Rectal smooth muscle tissue (tissue), 1 donor: ENCODE measurements at regions not wholly inside any gene's neighbourhood (a gene's known extent, or its start where the extent isn't known, plus 50 kb on each side); places are given as distances from the start of the nearest gene placed in this dataset.

Source experiments
- H3K27ac ChIP-seq: one replicate; pipeline ENCODE4 v1.7.0; 2013; ENCODE audit warnings: low read depth, low read length, inconsistent platforms
- H3K27me3 ChIP-seq: one replicate; pipeline ENCODE4 v1.7.0; 2013; ENCODE audit warnings: low read length; ENCODE audit not compliant: control insufficient read depth, insufficient read depth
- H3K36me3 ChIP-seq: one replicate; pipeline ENCODE4 v1.7.0; 2013; ENCODE audit warnings: low read length; ENCODE audit not compliant: control insufficient read depth, insufficient read depth
- H3K4me1 ChIP-seq: one replicate; pipeline ENCODE4 v1.7.0; 2013; ENCODE audit warnings: low read length; ENCODE audit not compliant: control insufficient read depth, insufficient read depth
- H3K4me3 ChIP-seq: one replicate; pipeline ENCODE4 v1.7.0; 2013; ENCODE audit warnings: low read length
- H3K9ac ChIP-seq: one replicate; pipeline ENCODE4 v1.7.0; 2013; ENCODE audit warnings: low read length

DNA sequence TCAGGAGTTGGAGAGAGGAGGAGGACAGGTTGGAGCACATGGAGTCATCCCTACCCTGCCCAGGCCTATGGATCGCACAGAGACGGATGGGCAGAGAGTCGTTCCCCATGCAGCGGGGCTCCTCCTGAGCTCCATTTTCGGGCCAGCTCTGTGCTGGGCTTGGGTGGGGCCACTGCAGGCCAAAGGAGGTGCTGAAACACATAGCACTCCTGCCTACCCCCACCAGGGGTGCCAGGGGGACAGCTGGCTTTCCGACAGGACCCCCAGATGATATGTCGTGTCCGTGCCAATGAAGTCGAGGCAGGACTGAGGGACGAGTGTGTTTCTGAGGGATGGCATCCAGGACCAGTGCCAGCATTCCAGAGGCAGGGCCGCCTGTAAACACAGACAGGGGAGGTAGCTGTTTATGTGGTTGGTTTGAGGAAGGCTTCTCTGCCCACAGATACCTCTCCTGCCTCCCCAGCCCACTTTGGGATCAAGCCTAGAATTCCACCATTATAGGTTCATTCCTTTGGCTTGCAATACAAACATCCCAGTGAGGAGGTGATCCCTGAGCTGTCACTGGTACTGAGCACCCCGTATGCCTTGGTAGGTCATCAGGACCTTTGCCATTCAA is 116.6 kb downstream of the GLI2 start:
- no peaks in the 10 kb centered on the region for H3K27me3 ChIP-seq
- no peak overlapping the region for H3K27ac ChIP-seq
- peaks cover 3% of the 10 kb centered on the region for H3K4me1 ChIP-seq

DNA sequence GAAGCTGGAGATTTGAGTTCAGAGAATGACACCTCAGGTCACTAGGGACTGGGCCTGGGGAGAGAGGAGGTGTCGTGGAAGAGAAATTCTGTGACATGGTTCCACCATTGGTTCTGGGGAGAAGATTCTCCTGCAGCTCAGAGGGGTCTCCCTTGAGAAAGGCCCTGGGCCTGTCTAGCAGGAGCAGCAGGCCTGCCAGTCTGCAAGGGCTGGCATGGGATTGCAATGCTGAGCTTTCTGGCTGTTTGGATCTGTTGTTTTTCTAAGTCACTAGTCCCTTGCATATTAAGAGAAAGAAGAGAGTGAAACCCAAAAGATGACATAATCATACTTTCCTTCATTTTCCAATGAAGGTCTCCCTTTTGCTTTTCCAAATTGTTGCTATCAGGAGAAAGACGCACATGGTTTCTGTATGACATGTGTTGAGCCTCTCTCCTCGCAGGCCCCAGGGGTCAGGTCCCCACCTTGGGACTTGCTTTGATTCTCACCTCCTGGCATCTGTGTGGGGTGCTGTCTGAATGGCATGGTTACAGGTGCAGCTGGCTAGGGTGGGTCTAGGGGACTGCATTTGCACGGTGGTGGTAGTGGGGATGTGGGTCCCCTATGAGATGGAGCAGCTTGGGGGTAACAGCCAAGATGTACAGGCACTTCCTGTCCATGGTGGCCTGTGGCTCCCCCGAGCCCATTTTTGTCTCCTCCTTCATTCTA is 117.8 kb downstream of the GLI2 start:
- H3K4me1 ChIP-seq: peaks cover 3% of the 10 kb centered on the region
- H3K4me3 ChIP-seq: no peak overlapping the region
- no peak overlapping the region for H3K27ac ChIP-seq
- no peak overlapping the region for H3K9ac ChIP-seq
- no peaks in the 10 kb centered on the region for H3K27me3 ChIP-seq
- H3K36me3 ChIP-seq: no peaks in the 10 kb centered on the region

More for the DNA sequence above, 116.6 kb downstream of the GLI2 start:
- Histone ChIP-seq H3K4me3 (no peak overlapping the region), H3K36me3 (no peaks in the 10 kb centered on the region), H3K9ac (no peak overlapping the region)

DNA sequence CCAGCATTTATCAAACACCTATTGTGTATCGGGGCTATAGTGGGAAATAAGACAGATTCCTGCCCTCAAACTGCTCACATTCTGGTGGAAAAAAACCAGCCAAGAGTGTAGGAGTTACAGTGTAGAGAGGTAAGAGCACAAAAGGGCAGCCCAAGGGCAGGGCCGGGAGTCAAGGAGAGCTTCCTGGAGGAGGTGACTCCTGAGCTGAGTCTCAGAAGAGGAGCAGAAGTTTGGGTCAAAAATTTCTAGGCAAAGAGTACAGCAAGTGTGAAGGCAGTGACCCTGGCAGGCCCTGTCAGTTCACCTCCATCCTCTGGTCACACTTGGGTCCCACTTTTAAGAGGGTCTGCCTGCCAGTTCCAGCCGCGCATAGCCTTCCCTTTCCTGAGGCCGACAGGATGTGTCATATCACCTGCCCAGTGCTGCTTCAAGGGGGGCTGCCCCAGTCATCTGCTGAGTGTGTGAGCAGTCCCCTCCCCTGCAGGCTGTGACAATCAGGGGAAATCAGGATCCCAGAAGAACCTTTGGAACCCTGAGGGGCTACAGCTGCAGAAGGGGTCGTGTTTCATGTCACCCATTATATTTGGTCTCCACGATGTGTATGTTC is 118.4 kb downstream of the GLI2 start:
- no peak overlapping the region for H3K4me3 ChIP-seq
- H3K36me3 ChIP-seq: no peaks in the 10 kb centered on the region
- no peaks in the 10 kb centered on the region for H3K27me3 ChIP-seq
- H3K27ac ChIP-seq: no peak overlapping the region
- H3K4me1 ChIP-seq: peaks cover 3% of the 10 kb centered on the region
- H3K9ac ChIP-seq: no peak overlapping the region

DNA sequence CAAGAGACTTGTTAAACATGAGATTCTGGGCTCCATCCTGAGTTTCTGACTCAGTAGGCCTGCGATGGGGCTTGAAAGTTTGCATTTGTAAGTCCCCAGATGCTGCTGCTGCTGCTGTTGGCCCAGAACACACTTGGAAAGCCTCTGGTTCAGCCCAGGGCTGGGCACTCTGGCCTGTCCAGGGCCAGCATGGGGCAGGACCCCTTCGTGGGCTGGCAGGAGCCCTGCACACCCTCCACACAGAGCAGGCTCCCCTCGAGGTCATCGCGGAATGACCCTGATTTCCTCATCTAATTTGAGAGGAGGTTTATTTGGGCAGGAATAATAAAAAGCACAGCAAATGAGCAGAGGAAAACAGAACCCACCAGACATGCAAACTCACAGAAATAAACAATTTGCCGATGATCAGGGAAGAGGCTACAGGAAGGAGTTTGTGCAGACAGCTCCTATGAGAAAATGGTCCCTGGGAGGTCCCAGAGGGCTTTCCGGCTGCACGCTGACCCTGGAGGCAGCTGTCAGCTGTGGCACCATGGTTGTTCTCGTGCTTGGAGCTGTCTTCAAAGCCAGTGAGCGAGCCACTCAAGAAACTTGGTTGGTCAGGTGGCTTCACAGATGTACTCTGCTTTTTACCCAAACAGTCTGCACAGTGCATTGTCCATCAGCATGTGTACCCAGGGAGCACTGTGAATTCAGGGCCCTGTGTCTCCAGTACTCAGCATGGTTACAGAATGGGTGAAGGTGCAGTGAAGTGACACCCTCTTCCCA is 119.3 kb downstream of the GLI2 start:
- Histone ChIP-seq H3K27ac (no peak overlapping the region), H3K9ac (no peak overlapping the region), H3K4me3 (no peak overlapping the region), H3K36me3 (no peaks in the 10 kb centered on the region), H3K4me1 (peaks cover 3% of the 10 kb centered on the region), H3K27me3 (no peaks in the 10 kb centered on the region)

DNA sequence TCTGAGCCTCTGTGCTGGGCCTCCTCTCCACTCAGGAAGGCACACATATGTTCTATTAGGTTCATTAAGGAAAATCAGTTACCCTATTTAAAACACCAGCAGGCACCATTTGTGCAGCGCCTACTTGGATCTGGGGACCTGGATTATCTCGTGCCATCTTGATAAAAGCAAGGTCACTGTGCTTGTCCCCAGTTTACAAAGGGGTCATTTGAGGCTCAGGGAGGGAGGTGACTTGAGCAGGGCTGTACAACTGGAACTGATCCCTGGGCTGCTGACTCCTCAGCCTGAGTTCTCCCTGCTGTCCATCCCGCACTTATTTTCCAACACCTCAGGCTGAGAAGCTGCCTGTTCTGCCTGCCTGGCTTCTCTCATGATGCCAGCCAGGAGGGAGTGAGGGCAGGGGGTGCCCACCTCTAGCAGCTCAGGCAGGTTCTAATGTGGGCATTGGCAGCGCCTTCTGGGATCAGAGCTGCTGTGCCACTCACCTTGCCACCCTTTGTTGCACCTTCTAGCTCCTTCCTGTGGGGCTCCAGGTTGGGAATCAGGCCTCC is 120.3 kb downstream of the GLI2 start:
- Histone ChIP-seq H3K36me3 (no peaks in the 10 kb centered on the region), H3K4me3 (no peak overlapping the region), H3K27me3 (no peaks in the 10 kb centered on the region), H3K27ac (no peak overlapping the region), H3K4me1 (peaks cover 3% of the 10 kb centered on the region), H3K9ac (no peak overlapping the region)

DNA sequence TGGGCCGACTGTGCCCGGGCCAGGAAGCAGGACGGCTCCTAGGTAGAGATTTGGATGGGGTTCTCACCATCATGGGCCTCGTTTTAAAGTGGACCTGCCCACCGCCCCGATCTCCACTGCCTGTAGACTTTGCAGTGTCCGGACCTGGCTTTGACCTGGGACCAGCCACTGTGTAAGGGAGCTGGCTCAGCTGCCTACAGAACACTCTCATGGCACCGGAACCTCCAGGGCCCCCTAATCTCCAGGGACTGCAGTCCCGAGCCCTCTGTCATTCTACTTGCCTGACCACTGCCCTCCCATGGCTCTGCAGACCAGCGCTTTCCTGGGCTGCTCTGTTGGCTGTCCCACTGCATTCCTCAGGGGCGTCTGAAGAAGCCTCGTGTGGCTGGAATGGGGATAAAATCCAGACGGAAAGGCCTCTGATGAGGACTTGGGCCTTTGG is 120.8 kb downstream of the GLI2 start:
- H3K36me3 ChIP-seq: no peaks in the 10 kb centered on the region
- peaks cover 3% of the 10 kb centered on the region for H3K4me1 ChIP-seq
- H3K27me3 ChIP-seq: no peaks in the 10 kb centered on the region
- H3K27ac ChIP-seq: no peak overlapping the region
- H3K4me3 ChIP-seq: no peak overlapping the region
- no peak overlapping the region for H3K9ac ChIP-seq

DNA sequence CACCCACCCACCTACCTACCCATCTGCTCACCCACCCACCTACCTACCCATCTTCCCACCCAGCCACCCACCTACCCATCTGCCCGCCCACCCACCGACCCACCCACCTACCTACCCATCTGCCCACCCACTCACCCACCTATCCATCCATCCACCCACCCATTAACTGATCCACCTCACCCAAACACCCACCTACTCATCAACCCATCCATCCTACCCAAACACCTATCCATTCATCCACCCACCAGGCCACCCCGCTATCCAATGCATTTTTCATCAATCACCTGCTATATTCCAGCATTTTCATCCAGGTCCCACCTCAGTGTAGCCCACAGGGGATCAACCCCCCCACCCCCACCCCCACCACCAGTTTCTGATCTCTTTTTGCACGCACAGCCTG is 121.8 kb downstream of the GLI2 start:
- Histone ChIP-seq H3K4me1 (peaks cover 3% of the 10 kb centered on the region), H3K27ac (no peak overlapping the region), H3K27me3 (no peaks in the 10 kb centered on the region), H3K9ac (no peak overlapping the region), H3K36me3 (no peaks in the 10 kb centered on the region), H3K4me3 (no peak overlapping the region)

DNA sequence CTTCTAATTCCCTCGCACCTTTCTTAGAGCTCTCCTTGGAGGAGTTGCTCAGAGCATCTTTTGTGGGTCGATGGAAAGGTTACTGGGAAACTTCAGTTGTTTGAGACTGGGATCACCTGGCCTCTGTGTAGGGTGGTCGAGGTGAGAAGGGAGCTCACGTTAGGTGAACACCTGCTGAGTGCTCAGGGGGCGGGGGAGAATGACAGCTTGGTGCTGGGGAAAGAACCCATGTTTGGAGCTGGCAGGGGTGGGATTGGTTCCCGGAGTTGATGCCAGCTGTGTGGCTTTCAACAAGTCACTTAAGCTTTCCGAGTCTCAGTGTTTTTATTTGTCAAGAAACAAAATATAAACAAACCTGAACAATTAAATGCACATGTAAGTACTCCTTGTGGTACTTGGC is 122.3 kb downstream of the GLI2 start:
- Histone ChIP-seq H3K4me3 (no peak overlapping the region), H3K27ac (no peak overlapping the region), H3K9ac (no peak overlapping the region), H3K27me3 (no peaks in the 10 kb centered on the region), H3K4me1 (peaks cover 3% of the 10 kb centered on the region), H3K36me3 (no peaks in the 10 kb centered on the region)

DNA sequence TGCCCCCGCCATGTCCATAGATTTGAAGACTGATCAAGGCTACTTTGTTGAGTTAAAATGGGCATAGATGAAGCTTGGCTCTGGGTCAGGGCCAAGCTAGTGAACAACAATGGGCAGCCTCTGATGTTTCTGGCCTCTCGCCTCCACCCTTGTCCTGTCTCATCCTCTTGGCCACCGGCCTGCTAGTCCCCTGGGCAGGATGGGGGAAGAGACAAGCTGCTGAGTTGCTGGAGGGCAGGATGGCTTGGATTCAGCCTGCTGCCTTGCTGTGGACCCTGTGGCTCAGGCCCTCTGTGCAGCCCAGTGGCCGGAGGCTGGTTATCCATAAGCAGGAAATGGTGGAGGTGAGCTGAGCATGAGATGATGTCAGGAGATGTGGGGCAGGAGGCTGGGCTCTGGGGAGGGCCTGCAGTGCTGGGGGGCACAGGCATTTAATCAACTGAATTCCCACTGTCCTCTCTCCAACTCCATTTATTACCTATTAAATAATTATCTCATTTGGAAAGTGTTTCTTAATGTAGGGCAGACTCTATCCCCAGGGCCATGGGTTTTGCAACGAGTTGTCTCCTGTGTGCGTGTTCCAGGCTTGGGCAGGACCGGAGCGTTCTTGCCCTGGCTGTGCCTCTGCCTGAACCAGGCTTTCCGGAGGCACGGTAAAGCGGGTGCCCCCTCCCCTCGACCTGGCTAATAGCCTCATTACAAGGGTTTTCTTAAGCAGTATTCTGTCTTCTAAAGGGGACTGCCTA is 122.9 kb downstream of the GLI2 start:
- no peak overlapping the region for H3K4me3 ChIP-seq
- H3K36me3 ChIP-seq: no peaks in the 10 kb centered on the region
- H3K27me3 ChIP-seq: no peaks in the 10 kb centered on the region
- H3K27ac ChIP-seq: no peak overlapping the region
- H3K4me1 ChIP-seq: peaks cover 3% of the 10 kb centered on the region
- no peak overlapping the region for H3K9ac ChIP-seq

DNA sequence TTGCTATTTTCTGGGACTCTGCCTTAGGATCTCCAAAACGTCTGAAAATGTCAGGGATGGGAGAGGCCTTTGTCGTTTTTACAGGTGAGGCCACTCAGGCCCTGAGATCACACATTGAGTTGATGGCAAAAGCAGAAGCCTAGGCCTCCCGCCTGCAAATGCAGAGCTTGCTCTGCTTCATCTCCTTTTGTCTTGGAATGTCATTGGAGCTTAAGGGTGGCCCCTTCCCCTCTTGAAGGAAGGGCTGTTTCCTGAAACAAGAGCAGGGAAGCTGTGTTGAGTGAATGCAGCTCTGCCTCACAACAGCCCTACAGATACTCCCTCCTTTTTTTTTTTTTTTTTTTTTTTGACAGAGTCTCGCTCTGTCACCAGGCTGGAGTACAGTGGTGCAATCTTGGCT is 123.5 kb downstream of the GLI2 start:
- Histone ChIP-seq H3K9ac (no peak overlapping the region), H3K36me3 (no peaks in the 10 kb centered on the region), H3K4me3 (no peak overlapping the region), H3K4me1 (peaks cover 3% of the 10 kb centered on the region), H3K27me3 (no peaks in the 10 kb centered on the region), H3K27ac (no peak overlapping the region)

DNA sequence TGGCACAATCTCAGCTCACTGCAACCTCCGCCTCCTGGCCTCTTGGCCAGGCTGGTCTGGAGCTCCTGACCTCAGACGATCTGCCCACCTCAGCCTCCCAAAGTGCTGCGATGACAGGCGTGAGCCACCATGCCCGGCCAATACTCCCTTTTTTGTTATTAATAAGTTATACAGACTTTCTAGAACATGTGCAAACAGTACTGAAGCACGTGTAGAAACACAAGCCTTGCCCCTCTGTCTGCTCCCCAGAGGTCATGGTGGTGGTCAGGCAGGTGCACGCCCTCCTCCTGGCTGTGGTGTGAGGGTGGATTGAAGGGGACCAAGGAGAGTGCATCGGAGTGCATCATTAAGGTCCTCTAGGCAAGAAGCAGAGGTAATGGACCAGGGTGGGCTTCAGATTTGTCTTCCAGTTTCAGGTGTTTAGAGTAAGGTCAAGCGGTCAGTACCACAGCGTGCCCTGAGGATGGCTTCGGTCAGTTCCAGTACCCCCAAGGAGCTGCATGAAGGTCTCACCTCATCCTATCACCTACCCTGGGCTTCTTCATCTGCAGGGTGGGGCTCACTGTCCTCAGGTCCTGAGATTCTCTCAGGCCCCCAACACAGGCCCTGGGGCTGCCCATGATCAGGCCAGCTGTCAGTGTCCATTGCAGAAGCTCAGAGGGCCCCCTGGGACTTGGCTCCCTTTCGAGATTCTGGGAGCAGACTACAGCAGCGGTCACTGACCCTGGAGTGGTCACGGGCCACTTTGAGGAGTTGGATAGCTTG is 124.3 kb downstream of the GLI2 start:
- no peak overlapping the region for H3K9ac ChIP-seq
- no peak overlapping the region for H3K4me3 ChIP-seq
- H3K27ac ChIP-seq: no peak overlapping the region
- H3K36me3 ChIP-seq: no peaks in the 10 kb centered on the region
- H3K4me1 ChIP-seq: peaks cover 6% of the 10 kb centered on the region
- H3K27me3 ChIP-seq: no peaks in the 10 kb centered on the region
